Stimulated activated CD8-positive, alpha-beta memory T cell treated with anti-CD3 and anti-CD28 coated beads, Interleukin-7, amount 100 ng/mL, for 4 hours (primary cell): ENCODE measurements at regions not wholly inside any gene's neighbourhood (a gene's known extent, or its start where the extent isn't known, plus 50 kb on each side); places are given as distances from the start of the nearest gene placed in this dataset.
"Not testable (repeated sequence)": the region's sequence is repeated elsewhere in the genome, so short reads cannot be mapped to it uniquely, and the experiment has no call there.

ENCODE experiments used
- DNase-seq, 2 donors: peaks; one replicate each; pipeline ENCODE4 v3.0.0-alpha.2; 2020; ENCODE audit warnings: low read depth in 2 of 2

DNA sequence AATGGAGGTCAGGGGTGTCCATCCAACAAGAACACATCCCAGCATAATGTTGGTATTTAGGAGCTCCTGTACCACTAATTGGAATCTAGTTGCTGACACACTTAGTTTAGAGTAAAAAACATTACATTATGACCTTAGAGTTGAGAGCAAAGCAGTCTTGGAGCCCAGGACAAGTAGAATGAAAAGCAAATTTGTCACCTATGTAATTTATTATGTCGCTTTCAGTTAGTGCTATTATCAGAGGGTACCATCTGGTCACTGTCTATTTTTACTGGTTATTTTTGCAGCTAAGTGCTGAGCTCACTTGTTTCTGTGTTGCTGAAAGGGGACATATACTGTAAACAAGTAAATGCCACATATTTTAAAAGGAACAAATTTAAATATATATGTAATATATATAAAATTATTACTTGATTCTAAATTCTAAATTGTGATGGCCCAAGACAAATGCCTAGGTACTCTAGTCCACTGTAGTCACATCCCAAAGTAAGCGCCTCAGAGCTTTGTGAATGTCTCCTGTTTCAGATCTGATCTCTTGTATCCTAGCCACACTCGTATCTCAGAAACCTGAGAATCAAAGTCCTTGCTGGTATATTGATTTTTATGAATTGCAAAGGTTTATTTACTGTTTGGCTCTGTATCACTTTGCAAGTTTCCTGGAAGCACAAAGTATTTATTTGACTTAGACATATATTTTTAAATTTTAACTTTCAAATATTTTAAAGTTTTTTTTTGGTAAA lies 148.6 kb upstream of the MAN1A1 start:
- no peak for DNase-seq

GRCh38 chr6:119495230-119495683 lies 145.7 kb upstream of the MAN1A1 start:
- no peak for DNase-seq

DNA sequence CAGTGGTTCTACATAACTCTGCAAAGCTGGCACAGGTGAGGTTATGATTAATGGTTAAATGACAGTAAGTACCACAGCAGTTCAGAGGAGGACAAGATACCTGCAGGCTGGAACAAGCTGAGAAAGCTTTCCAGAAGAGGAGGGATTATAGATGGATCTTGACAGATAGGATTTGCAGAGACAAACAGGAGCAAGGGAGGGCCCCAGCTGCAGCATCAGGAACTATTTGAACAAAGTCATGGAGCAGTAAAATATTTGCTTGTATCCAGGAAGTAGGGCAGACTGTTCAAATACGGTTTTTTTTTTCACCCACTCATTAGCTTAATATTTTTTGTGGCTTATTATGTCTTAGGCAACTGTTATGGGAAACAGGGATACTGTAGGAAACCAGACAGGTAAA lies 144.4 kb upstream of the MAN1A1 start:
- no peak for DNase-seq

- not testable (repeated sequence) for DNase-seq
These were observed 141.6 kb upstream of the MAN1A1 start for GRCh38 chr6:119491112-119491511.

- DNase-seq = not testable (repeated sequence)
These were observed 140.5 kb upstream of the MAN1A1 start for GRCh38 chr6:119490050-119490449.

DNA sequence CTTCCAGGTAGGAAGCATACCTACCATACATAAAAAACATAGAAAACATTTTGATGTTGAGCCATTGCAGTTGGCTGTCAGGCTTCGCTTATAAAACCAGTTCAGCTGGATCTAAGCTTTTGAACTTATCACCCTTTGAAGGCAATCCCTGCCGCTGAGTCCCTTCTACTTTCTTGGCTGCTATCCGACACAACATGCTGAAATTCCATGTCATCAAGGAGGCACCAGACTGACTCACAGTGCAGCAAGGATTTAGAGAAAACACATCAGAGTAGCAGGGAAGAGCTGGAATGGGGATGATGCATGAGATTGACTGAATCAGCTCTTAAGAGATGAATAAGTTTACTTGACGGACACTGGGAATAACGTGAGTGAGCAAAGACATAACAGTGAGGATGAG lies 135.0 kb upstream of the MAN1A1 start:
- DNase-seq = no peak

GRCh38 chr6:119483908-119484307 lies 134.3 kb upstream of the MAN1A1 start:
- DNase-seq = no peak

DNA sequence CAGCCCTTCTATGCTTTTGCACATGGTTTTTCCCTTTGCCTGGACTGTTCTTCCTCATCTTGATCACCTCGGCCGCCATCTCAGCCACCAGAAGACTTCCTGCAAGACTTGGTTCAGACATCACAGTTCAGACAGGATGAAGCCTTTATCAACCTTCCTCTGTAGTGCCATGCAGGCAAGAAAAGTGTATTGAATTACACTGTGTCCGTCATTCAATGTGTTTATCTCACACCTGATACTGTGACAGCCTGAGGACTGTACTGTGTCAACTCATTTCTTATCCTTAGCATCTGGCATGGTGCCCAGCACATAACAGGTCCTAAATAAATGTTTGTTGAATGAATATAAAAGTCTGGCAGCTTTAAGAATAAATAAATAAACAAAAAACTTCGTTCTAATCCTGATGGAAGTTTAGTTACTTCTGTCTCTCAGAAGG lies 133.3 kb upstream of the MAN1A1 start:
- no peak for DNase-seq

GRCh38 chr6:119481976-119482375 lies 132.4 kb upstream of the MAN1A1 start:
- DNase-seq = no peak

GRCh38 chr6:119480961-119481497 lies 131.5 kb upstream of the MAN1A1 start:
- no peak for DNase-seq

DNA sequence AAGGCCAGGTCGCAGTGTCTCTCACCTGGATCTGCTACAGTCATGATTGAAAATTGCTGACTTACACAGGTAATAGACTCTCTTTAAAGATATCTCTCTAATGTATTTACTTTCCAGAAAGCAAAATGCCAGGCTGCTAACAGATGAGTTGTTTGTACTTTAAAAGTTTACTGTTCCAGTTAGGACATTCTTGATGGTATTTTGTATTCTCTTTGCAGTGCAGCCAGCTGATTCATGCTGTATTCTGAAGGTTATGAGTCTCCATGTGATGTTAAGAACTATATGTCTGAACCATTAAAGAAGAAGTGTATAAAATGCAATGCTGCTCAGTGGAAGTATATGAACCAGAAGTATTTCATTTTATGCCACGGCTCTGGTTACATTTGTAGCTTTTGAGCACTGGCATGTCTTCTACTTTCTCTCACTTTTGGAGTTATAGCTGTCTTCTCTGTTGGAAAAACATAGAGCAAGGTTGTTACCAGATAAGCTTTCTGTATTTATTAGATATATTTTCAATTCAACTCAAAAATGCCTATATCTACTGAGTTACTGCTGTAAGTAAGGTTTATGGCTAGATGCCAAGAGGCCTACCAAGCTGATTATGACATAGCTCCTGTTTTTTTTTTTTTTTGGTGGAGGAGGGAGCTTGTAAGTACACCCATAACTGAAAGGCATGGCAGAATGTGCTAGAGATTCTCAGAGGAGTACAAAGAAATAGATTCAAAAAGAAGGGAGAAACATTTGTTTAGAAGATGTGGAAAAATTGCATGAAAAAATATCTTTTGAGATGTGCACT lies 130.5 kb upstream of the MAN1A1 start:
- no peak for DNase-seq

DNA sequence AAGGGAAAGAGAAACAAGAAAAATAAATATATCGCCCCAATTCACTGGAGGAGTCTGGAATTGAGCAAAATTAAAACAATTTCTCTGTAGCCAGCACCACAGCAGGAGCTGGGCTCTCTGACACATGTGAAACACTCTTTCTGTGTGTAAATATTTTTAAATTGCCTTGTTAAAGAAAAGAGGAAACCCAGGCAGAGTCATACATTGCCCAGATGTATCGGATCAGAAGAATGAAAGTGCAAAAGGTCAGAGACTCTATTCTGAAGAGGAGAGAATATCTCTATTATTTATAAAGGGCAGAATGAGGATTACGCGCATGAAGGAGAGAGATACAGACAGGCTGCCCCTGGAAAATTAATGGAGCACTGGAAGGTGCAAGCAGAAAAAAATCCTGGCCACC lies 127.0 kb upstream of the MAN1A1 start:
- no peak for DNase-seq

DNA sequence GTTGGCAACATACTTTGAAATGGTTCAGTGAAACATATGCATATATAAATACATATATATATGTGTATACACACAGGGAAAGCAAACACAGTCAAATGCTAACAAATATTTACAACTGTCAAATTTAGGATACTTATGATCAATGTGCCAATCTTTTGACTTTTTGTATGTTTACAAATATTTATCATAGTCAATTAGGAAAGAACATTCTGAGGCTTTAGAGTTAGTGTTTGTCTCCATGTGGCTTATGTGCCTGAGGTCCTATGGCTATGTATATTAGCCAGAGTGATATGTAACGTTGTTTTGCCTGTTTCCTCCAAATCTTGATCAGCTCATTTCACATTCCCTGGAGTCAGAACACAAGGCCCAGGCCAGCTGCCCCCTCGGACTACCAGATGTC lies 126.5 kb upstream of the MAN1A1 start:
- no peak for DNase-seq

- no peak for DNase-seq
These were observed 121.5 kb upstream of the MAN1A1 start for GRCh38 chr6:119470893-119471542.

DNA sequence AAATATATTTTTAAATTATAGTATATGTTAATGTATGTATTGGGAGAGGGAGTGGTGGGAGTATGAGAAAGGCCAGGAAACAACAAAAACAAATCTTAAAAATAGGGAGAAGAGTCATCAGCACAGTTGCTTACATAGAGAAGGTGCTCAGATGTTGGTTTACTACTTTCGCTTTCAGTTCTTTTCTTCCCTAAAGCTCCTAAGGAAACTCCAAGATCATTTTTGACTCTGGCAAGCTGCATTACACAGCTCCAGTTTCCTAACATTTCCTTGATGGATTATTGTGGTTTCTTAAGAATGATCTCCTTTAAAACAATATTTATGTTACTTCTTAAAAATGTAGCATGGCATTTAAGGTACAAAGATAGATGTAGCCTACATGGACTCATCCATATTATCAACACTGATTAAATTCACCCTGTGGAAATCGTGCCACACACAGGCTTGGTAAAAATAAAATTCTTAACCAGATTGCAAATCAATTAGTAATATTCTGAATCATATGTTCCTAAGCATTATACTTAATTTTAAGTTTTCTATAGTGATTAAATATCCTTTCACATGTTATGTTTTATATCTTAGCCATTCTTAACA lies 118.0 kb upstream of the MAN1A1 start:
- no peak for DNase-seq

- no peak for DNase-seq
These were observed 116.7 kb upstream of the MAN1A1 start for GRCh38 chr6:119466226-119466625.

- no peak for DNase-seq
These were observed 113.6 kb upstream of the MAN1A1 start for GRCh38 chr6:119463081-119463626.

DNA sequence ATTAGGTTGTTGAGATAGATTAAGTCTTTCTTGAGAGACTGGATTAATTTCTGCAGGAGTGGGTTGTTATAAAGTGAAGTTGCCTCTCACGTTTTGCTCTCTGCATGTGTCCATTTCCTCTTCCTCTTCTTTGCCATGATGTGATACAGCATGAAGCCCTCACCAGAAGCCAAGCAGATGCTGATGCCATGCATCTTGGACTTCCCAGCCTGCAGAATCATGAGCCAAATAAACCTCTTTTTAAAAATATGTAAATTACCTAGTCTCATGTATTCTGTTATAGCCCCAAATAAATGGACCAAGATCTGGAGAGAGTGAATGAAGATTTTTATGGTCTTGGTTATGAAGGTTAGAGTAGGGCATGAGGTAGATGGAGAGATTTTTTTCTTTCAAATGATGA lies 111.6 kb upstream of the MAN1A1 start:
- no peak for DNase-seq

DNA sequence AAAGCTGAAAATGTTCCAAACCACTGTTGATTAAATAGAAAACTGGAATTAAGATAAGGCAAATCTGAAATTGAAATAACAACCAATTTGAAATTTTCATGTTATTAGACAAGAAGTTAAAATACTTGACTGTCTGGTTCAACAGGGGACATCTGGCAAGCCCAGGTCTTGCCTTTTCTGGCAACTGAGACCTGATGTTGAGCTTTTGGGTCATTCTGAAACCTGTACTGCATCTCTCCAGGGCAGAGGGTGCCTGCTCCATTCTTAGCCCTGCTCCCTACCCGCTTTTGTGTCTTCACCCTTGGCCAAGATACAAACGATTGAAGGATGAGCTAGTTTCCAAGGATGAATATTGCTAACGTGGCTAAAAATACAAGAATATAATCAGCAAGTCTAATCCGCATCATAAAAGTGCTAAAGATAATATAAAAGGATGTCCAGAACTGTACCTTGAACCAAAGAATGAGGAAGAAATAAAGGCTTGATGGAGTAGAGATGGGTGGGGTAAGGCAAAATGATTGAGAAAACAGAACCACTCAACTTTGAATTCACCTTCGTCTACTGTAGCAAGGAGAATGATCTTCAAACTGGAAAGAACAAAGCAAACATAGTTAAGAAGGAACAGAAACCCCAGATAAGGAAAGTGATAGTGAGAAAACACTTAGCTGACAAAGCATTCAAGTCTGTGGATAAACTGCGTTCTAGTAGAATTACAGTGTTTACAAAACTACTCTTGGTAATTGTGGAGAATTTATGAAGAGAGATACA lies 109.8 kb upstream of the MAN1A1 start:
- no peak for DNase-seq

- DNase-seq = no peak
These were observed 105.2 kb upstream of the MAN1A1 start for GRCh38 chr6:119454714-119455113.
